Cardiac septum (tissue), 1 donor: ENCODE measurements at regions not wholly inside any gene's neighbourhood (a gene's known extent, or its start where the extent isn't known, plus 50 kb on each side); places are given as distances from the start of the nearest gene placed in this dataset.

Experiments
- DNase-seq: peaks from one replicate; pipeline ENCODE4 v3.0.0-alpha.2; 2020; ENCODE audit warnings: low spot score
- intact Hi-C: fragments of 100-400 bp; cut with DNase I; formaldehyde crosslinking; loops from one replicate; pipeline ENCODE4 v1.14.0; 2022
- donor health status: DM: no; HTN: no; CAD: no.

GRCh38 chr20:57851796-57852195 is 142.0 kb upstream of the PMEPA1 start:
- no peak for DNase-seq
- intact Hi-C loops, result no loop called here

GRCh38 chr20:57851025-57851682 is 141.3 kb upstream of the PMEPA1 start:
- intact Hi-C loops, result no loop called here
- peak; percentile 44 for DNase-seq

GRCh38 chr20:57849521-57850215 is 139.9 kb upstream of the PMEPA1 start:
- DNase-seq, result peak; percentile 33
- intact Hi-C loops, result no loop called here

GRCh38 chr20:57849121-57849520 is 139.3 kb upstream of the PMEPA1 start:
- peak; percentile 19 for DNase-seq
- intact Hi-C loops, result no loop called here

GRCh38 chr20:57848282-57848681 is 138.5 kb upstream of the PMEPA1 start:
- DNase-seq, result no peak
- intact Hi-C loops, result no loop called here

GRCh38 chr20:57847104-57847503 is 137.3 kb upstream of the PMEPA1 start:
- intact Hi-C loops, result no loop called here
- DNase-seq, result peak; percentile 41

- intact Hi-C loops, result no loop called here
- DNase-seq, result peak; percentile 56
Observed at GRCh38 chr20:57844626-57845596, 135.1 kb upstream of the PMEPA1 start.

- DNase-seq, result peak; percentile 66
- intact Hi-C loops, result no loop called here
Observed at GRCh38 chr20:57843941-57844625, 134.3 kb upstream of the PMEPA1 start.

GRCh38 chr20:57842720-57843119 is 132.9 kb upstream of the PMEPA1 start:
- intact Hi-C loops, result no loop called here
- DNase-seq, result no peak

- no peak for DNase-seq
- intact Hi-C loops, result no loop called here
Observed at GRCh38 chr20:57841297-57841866, 131.6 kb upstream of the PMEPA1 start.

GRCh38 chr20:57840504-57841296 is 130.9 kb upstream of the PMEPA1 start:
- intact Hi-C loops, result no loop called here
- peak; percentile 58 for DNase-seq

GRCh38 chr20:57840066-57840465 is 130.3 kb upstream of the PMEPA1 start:
- DNase-seq, result no peak
- intact Hi-C loops, result no loop called here

GRCh38 chr20:57838670-57839151 is 128.9 kb upstream of the PMEPA1 start:
- DNase-seq, result no peak
- intact Hi-C loops, result no loop called here

GRCh38 chr20:57837208-57838035 is 127.6 kb upstream of the PMEPA1 start:
- no peak for DNase-seq
- intact Hi-C loops, result no loop called here

- intact Hi-C loops, result no loop called here
- DNase-seq, result no peak
Observed at GRCh38 chr20:57835588-57836455, 126.0 kb upstream of the PMEPA1 start.

GRCh38 chr20:57835074-57835452 is 125.2 kb upstream of the PMEPA1 start:
- intact Hi-C loops, result no loop called here
- no peak for DNase-seq
